ENCODE measurements at regions not wholly inside any gene's neighbourhood (a gene's known extent, or its start where the extent isn't known, plus 50 kb on each side); places are given as distances from the start of the nearest gene placed in this dataset.

- TF ChIP-seq POLR2A (IDR thresholded peaks at IDR 0.05) (no peak), CTCF (IDR thresholded peaks at IDR 0.05) (no peak)
- WGBS, 4 donors = 77 to 88% (median 84%) methylated on average over 4 of the region's 4 CpGs
- Histone ChIP-seq H3K27me3 (no peaks in the 10 kb centered on the region), H3K4me1 (replicated peaks in 1 of 2) (no peaks in the 10 kb centered on the region), H3K36me3 (replicated peaks in 1 of 2) (no peaks in the 10 kb centered on the region), H3K27ac (no peak overlapping the region), H3K9me3 (replicated peaks in 1 of 3) (no peaks in the 10 kb centered on the region), H3K4me3 (no peak overlapping the region)
- intact Hi-C loops (cut with DNase I) = no loop called here
- DNase-seq = no peak
Measured at GRCh38 chr9:118094387-118094786, 390.2 kb downstream of the TLR4 start.

- H3K4me3 ChIP-seq = no peak overlapping the region
- no peaks in the 10 kb centered on the region for H3K36me3 ChIP-seq (replicated peaks in 1 of 2)
- no peak overlapping the region for H3K27ac ChIP-seq
- no peaks in the 10 kb centered on the region for H3K9me3 ChIP-seq (replicated peaks in 1 of 3)
- DNase-seq = no peak
- H3K27me3 ChIP-seq = no peaks in the 10 kb centered on the region
- WGBS, 4 donors = 66 to 73% (median 68%) methylated on average over 3 of the region's 3 CpGs
- intact Hi-C loops (cut with DNase I) = no loop called here
- TF ChIP-seq CTCF (IDR thresholded peaks at IDR 0.05) (no peak), POLR2A (IDR thresholded peaks at IDR 0.05) (no peak)
- H3K4me1 ChIP-seq (replicated peaks in 1 of 2) = no peaks in the 10 kb centered on the region
Measured at GRCh38 chr9:118100529-118101419, 396.6 kb downstream of the TLR4 start.

GRCh38 chr9:118104363-118104762 is 400.2 kb downstream of the TLR4 start:
- no peaks in the 10 kb centered on the region for H3K9me3 ChIP-seq (replicated peaks in 1 of 3)
- intact Hi-C loops (cut with DNase I) = no loop called here

GRCh38 chr9:118108971-118109370 is 404.8 kb downstream of the TLR4 start:
- intact Hi-C loops (cut with DNase I) = no loop called here
- no peak for TF ChIP-seq POLR2A (IDR thresholded peaks at IDR 0.05)
- no peak for TF ChIP-seq CTCF (IDR thresholded peaks at IDR 0.05)
- H3K36me3 ChIP-seq (replicated peaks in 1 of 2) = no peaks in the 10 kb centered on the region
- H3K4me1 ChIP-seq (replicated peaks in 1 of 2) = no peaks in the 10 kb centered on the region
- no peak for DNase-seq
- WGBS, 4 donors = 83 to 95% (median 90%) methylated on average over 1 of the region's 1 CpG
- H3K4me3 ChIP-seq = no peak overlapping the region
- H3K27ac ChIP-seq = no peak overlapping the region
- no peaks in the 10 kb centered on the region for H3K27me3 ChIP-seq
- no peaks in the 10 kb centered on the region for H3K9me3 ChIP-seq (replicated peaks in 1 of 3)

More at GRCh38 chr9:118104363-118104762, 400.2 kb downstream of the TLR4 start:
- TF ChIP-seq POLR2A (IDR thresholded peaks at IDR 0.05) (no peak), CTCF (IDR thresholded peaks at IDR 0.05) (no peak)
- DNase-seq = no peak
- Histone ChIP-seq H3K4me1 (replicated peaks in 1 of 2) (no peaks in the 10 kb centered on the region), H3K4me3 (no peak overlapping the region), H3K36me3 (replicated peaks in 1 of 2) (no peaks in the 10 kb centered on the region), H3K27me3 (no peaks in the 10 kb centered on the region), H3K27ac (no peak overlapping the region)

Measured in adrenal gland (tissue), 9 donors.